ENCODE measurements at regions not wholly inside any gene's neighbourhood (a gene's known extent, or its start where the extent isn't known, plus 50 kb on each side); places are given as distances from the start of the nearest gene placed in this dataset.

DNA sequence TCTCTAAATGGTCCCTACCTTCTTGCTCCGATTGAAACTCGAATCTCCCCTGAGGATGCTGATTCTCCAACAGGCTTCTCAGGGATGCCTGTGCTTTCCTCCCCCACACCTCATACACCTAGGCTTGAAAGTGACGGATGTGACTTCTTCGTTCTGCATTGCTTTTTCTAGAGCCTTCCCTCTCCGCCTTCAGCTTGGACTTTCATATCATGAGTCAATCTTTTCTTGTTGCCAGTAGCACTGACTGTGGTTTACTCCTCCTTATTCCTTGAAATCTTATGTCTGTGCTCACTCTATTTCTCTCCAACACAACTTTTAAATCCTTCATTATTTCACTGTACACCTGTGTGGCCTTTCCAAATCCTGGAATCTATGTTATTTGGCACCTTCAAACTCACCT, 451.4 kb downstream of the TMX3 start:
- TF ChIP-seq, protein P1, sequence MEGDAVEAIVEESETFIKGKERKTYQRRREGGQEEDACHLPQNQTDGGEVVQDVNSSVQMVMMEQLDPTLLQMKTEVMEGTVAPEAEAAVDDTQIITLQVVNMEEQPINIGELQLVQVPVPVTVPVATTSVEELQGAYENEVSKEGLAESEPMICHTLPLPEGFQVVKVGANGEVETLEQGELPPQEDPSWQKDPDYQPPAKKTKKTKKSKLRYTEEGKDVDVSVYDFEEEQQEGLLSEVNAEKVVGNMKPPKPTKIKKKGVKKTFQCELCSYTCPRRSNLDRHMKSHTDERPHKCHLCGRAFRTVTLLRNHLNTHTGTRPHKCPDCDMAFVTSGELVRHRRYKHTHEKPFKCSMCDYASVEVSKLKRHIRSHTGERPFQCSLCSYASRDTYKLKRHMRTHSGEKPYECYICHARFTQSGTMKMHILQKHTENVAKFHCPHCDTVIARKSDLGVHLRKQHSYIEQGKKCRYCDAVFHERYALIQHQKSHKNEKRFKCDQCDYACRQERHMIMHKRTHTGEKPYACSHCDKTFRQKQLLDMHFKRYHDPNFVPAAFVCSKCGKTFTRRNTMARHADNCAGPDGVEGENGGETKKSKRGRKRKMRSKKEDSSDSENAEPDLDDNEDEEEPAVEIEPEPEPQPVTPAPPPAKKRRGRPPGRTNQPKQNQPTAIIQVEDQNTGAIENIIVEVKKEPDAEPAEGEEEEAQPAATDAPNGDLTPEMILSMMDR (IDR thresholded peaks at IDR 0.05) = no peak
- no peak for TF ChIP-seq POLR2A (IDR thresholded peaks at IDR 0.05)

All from Peyer's patch (tissue), 4 donors.